C4-2B (cell line): ENCODE measurements at regions not wholly inside any gene's neighbourhood (a gene's known extent, or its start where the extent isn't known, plus 50 kb on each side); places are given as distances from the start of the nearest gene placed in this dataset.
"Not testable (repeated sequence)": the region's sequence is repeated elsewhere in the genome, so short reads cannot be mapped to it uniquely, and the experiment has no call there.

Experiments
- H3K27ac ChIP-seq: fragments of 450-650 bp; 2 replicates; pipeline ENCODE4 v1.5.1; 2017
- ZFX ChIP-seq: fragments of 450-650 bp; IDR thresholded peaks from 2 replicates; pipeline ENCODE4 v1.6.1; 2017
- TF ChIP-seq, protein P1 (sequence below): fragments of 450-650 bp; conservative IDR thresholded peaks from 2 replicates; pipeline ENCODE4 v1.5.1; 2017; ENCODE audit warnings: mild to moderate bottlenecking

DNA sequence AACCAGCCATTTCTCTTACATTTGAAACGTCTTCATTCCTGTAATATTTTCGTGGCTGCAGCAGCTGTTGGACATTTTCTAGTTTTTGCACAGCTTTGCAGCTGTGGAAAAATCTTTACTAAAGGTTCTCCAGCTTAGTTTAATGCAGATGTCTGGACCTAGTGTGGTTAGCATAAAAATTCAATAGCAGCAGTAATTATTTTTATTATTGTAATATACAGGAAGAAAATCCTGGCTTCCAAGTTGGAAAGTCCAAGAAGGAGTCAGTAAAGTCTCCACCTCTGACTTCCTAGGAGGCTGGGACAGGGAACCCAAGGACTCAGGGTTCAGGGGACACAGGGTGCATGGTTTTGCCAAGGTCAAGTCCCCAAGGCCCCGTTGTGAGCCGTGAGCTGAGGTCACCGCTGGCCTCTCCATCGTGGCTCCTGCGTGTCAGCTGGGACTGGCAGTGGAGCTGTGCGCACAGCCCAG is 230.6 kb downstream of the FNDC1 start:
- TF ChIP-seq ZFX: no peak
- TF ChIP-seq, protein P1, sequence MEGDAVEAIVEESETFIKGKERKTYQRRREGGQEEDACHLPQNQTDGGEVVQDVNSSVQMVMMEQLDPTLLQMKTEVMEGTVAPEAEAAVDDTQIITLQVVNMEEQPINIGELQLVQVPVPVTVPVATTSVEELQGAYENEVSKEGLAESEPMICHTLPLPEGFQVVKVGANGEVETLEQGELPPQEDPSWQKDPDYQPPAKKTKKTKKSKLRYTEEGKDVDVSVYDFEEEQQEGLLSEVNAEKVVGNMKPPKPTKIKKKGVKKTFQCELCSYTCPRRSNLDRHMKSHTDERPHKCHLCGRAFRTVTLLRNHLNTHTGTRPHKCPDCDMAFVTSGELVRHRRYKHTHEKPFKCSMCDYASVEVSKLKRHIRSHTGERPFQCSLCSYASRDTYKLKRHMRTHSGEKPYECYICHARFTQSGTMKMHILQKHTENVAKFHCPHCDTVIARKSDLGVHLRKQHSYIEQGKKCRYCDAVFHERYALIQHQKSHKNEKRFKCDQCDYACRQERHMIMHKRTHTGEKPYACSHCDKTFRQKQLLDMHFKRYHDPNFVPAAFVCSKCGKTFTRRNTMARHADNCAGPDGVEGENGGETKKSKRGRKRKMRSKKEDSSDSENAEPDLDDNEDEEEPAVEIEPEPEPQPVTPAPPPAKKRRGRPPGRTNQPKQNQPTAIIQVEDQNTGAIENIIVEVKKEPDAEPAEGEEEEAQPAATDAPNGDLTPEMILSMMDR: no peak
- H3K27ac ChIP-seq: no peak overlapping the region

DNA sequence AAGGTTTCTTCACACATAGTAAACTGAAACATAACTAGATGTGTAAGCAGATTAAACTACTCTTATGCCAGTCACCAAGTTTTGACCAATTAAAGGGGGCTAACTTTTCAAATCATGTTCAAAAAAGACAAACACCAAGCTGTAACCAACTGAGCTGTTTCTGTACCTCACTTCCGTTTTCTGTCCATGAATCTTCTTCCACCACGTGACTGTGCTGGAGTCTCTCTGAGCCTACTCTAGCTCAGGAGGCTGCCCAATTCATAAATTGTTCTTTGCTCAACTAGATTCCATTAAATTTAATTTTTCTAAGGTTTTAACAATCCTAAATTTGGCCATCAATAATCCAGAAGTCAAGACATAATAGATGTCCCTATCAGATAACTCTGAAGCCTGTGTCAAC is 229.4 kb downstream of the FNDC1 start:
- no peak for TF ChIP-seq ZFX
- TF ChIP-seq, protein P1: no peak
- no peak overlapping the region for H3K27ac ChIP-seq

GRCh38 chr6:159397753-159398152 is 228.6 kb downstream of the FNDC1 start:
- TF ChIP-seq ZFX: no peak
- TF ChIP-seq, protein P1: no peak
- no peak overlapping the region for H3K27ac ChIP-seq

- TF ChIP-seq, protein P1: no peak
- TF ChIP-seq ZFX: no peak
- H3K27ac ChIP-seq: no peak overlapping the region
Observed at GRCh38 chr6:159395609-159396008, 226.4 kb downstream of the FNDC1 start.

DNA sequence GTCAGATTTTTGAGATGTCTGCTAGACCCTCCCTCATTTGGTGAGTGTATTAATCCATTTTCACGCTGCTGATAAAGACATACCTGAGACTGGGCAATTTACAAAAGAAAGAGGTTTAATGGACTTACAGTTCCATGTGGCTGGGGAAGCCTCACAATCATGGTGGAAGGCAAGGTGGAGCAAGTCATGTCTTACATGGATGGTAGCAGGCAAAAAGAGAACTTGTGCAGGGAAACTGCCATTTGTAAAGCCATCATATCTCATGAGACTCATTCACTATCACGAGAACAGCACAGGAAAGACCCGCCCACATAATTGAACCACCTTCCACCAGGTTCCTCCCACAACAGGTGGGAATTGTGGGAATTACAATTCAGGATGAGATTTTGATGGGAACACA is 223.5 kb downstream of the FNDC1 start:
- not testable (repeated sequence) for H3K27ac ChIP-seq

DNA sequence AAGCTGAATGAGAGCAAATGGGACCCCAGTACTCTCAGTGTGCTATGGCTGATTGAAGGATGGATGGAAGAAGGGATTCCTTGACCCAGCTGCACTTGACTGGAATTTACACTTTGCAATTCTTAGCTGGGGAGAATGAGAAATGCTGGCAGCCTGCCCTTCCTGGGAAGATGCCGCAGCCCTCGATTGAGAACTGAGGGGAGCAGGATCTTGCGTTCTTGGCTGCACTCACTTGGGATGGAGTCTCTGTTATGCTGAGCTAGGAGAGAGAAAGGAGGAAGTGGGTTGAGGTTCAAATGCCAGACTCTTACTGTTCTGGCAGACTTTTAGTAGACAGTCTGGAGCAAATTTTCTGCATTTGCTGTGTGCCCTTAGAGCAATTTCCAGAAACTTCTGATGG is 221.2 kb downstream of the FNDC1 start:
- TF ChIP-seq, protein P1: no peak
- no peak for TF ChIP-seq ZFX
- H3K27ac ChIP-seq: no peak overlapping the region

DNA sequence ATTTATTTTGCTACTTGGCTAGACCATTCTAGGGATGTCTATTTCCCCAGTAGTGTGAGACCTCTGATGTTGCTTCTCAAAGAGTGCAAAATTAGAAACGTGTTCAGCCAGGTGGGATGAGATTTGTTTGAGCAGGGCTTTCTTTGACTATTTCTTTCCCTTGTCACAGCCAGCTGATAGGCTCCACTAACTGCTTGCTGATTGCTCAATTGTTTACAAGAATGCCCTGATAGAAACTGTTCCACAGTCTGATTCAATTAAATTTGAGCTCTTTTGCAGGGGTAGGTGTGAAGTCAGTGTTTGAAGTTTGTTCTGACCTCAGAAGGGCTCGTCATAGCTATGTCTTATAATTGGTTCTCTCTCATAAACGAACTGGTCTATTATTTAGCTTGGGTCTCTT is 220.5 kb downstream of the FNDC1 start:
- no peak overlapping the region for H3K27ac ChIP-seq
- TF ChIP-seq ZFX: no peak
- TF ChIP-seq, protein P1: no peak

DNA sequence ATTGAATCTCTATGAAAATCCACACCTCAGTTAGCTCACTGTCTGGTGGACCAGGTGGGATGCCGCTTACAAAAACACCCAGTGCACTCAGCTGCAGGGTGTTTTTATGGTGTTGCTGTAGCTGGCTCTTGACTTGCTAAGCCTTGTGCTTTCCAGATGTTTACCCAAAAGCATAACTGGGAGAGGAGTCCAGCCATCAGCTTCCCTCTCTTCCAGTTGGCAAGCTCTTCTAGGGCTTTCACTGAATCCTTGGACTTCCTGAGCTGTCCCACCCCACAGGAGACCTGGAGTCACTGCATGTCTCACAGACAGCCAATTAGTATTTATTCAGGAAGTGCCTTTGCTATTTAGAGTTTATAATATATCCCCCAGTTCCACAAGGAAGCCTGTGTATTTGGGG is 210.9 kb downstream of the FNDC1 start:
- TF ChIP-seq, protein P1: no peak
- no peak for TF ChIP-seq ZFX

More for the DNA sequence above, 210.9 kb downstream of the FNDC1 start:
- H3K27ac ChIP-seq: no peak overlapping the region
